Embryonic facial prominence (tissue), 1 donor: ENCODE measurements at regions not wholly inside any gene's neighbourhood (a gene's known extent, or its start where the extent isn't known, plus 50 kb on each side); places are given as distances from the start of the nearest gene placed in this dataset.
"Not testable (repeated sequence)": the region's sequence is repeated elsewhere in the genome, so short reads cannot be mapped to it uniquely, and the experiment has no call there.

Experiments used
- DNase-seq: peaks from one replicate; pipeline ENCODE4 v3.0.0-alpha.2; 2016; ENCODE audit errors: extremely low spot score

GRCh38 chr4:103499094-103499493 is 220.7 kb downstream of the TACR3 start:
- DNase-seq: no peak

GRCh38 chr4:103498161-103499070 is 221.4 kb downstream of the TACR3 start:
- DNase-seq: peak; percentile 61

GRCh38 chr4:103497692-103498091 is 222.1 kb downstream of the TACR3 start:
- no peak for DNase-seq

GRCh38 chr4:103496800-103497199 is 223.0 kb downstream of the TACR3 start:
- no peak for DNase-seq

- no peak for DNase-seq
Observed at GRCh38 chr4:103493450-103494159, 226.2 kb downstream of the TACR3 start.

- DNase-seq: not testable (repeated sequence)
Observed at GRCh38 chr4:103485296-103485695, 234.5 kb downstream of the TACR3 start.

GRCh38 chr4:103484521-103484920 is 235.3 kb downstream of the TACR3 start:
- no peak for DNase-seq

GRCh38 chr4:103482893-103483292 is 236.9 kb downstream of the TACR3 start:
- DNase-seq: no peak

- no peak for DNase-seq
Observed at GRCh38 chr4:103482471-103482870, 237.3 kb downstream of the TACR3 start.

- no peak for DNase-seq
Observed at GRCh38 chr4:103478734-103479133, 241.1 kb downstream of the TACR3 start.

GRCh38 chr4:103478210-103478609 is 241.6 kb downstream of the TACR3 start:
- no peak for DNase-seq

GRCh38 chr4:103457566-103457965 is 259.4 kb upstream of the CENPE start:
- DNase-seq: no peak

GRCh38 chr4:103451341-103451740 is 253.2 kb upstream of the CENPE start:
- DNase-seq: no peak

GRCh38 chr4:103450693-103451092 is 252.6 kb upstream of the CENPE start:
- DNase-seq: no peak

GRCh38 chr4:103449296-103450023 is 251.3 kb upstream of the CENPE start:
- no peak for DNase-seq

- no peak for DNase-seq
Observed at GRCh38 chr4:103445377-103445776, 247.2 kb upstream of the CENPE start.

GRCh38 chr4:103443324-103443723 is 245.2 kb upstream of the CENPE start:
- no peak for DNase-seq

GRCh38 chr4:103429283-103429682 is 231.1 kb upstream of the CENPE start:
- DNase-seq: no peak

GRCh38 chr4:103425406-103425805 is 227.3 kb upstream of the CENPE start:
- DNase-seq: no peak

GRCh38 chr4:103424853-103425252 is 226.7 kb upstream of the CENPE start:
- DNase-seq: no peak

- DNase-seq: no peak
Observed at GRCh38 chr4:103423261-103423660, 225.1 kb upstream of the CENPE start.

GRCh38 chr4:103422467-103423219 is 224.5 kb upstream of the CENPE start:
- DNase-seq: no peak
